Activated T-cell treated with anti-CD3 and anti-CD28 coated beads, Interleukin-2, amount 50 U/mL, for 24 hours (primary cell): ENCODE measurements at regions not wholly inside any gene's neighbourhood (a gene's known extent, or its start where the extent isn't known, plus 50 kb on each side); places are given as distances from the start of the nearest gene placed in this dataset.

Experiments
- DNase-seq: peaks from one replicate; pipeline ENCODE4 v3.0.0-alpha.2; 2020
- H3K27ac Mint-ChIP-seq: 2 replicates; pipeline ENCODE4 v1.8.0; 2020; ENCODE audit warnings: mild to moderate bottlenecking, mixed read lengths
- H3K27me3 Mint-ChIP-seq: 2 replicates; pipeline ENCODE4 v1.8.0; 2020; ENCODE audit warnings: mixed read lengths
- H3K36me3 Mint-ChIP-seq: 2 replicates; pipeline ENCODE4 v1.8.0; 2020; ENCODE audit warnings: low read depth, mixed read lengths
- H3K4me1 Mint-ChIP-seq: 2 replicates; pipeline ENCODE4 v1.8.0; 2020; ENCODE audit warnings: low read depth, mixed read lengths
- H3K4me3 Mint-ChIP-seq: 2 replicates; pipeline ENCODE4 v1.8.0; 2020; ENCODE audit warnings: mild to moderate bottlenecking, moderate library complexity, mixed read lengths
- H3K9me3 Mint-ChIP-seq: 2 replicates; pipeline ENCODE4 v1.8.0; 2020; ENCODE audit warnings: mixed read lengths

- H3K9me3 Mint-ChIP-seq = no peaks in the 10 kb centered on the region
- H3K4me1 Mint-ChIP-seq = peaks cover 21% of the 10 kb centered on the region
- peak; percentile 90 for DNase-seq
- H3K27me3 Mint-ChIP-seq = no peaks in the 10 kb centered on the region
- peak overlapping the region; percentile 92 for H3K27ac Mint-ChIP-seq
- H3K4me3 Mint-ChIP-seq = peak overlapping the region; percentile 63
- no peaks in the 10 kb centered on the region for H3K36me3 Mint-ChIP-seq
Measured at GRCh38 chr2:64831134-64831976, 157.8 kb upstream of the SLC1A4 start.

DNA sequence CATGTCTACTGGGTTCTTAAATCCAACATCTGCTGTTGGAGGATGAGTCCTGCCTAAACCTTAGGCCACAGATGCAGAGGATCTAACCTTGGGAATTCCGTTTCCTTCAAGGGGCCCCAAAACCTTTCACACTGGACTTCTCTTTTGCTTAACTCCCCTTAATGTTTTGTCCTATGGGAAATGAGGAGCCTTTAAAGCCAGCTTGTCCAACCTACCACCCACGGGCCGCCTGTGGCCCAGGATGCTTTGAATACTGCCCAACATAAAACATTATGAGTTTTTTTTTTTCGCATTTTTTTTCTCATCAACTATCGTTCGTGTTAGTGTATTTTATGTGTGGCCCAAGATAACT, 157.2 kb upstream of the SLC1A4 start:
- Mint-ChIP-seq H3K9me3 (no peaks in the 10 kb centered on the region), H3K36me3 (no peaks in the 10 kb centered on the region), H3K27me3 (no peaks in the 10 kb centered on the region), H3K27ac (peak overlapping the region; percentile 92), H3K4me1 (peaks cover 21% of the 10 kb centered on the region), H3K4me3 (no peak overlapping the region)
- DNase-seq = no peak

DNA sequence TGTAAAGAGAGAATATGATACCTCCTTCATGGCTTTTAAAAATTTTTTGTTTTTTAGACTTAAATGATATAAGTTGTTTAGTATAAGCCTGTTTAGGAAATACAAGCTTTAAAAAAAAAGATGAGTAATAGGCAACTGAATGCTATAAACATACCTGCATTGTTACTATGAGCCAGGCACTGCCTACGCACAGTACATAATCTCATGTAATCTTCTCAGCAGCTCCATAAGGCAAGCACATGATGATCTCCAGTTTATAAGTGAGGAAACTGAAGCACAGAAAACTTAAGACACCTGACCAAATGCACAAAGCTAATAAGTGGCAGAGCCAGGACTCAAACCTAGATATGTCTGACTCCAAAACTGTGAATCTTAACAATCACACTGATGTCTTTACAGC, 156.3 kb upstream of the SLC1A4 start:
- Mint-ChIP-seq H3K4me1 (peaks cover 21% of the 10 kb centered on the region), H3K27me3 (no peaks in the 10 kb centered on the region), H3K9me3 (no peaks in the 10 kb centered on the region)

GRCh38 chr2:64836566-64836965, 152.6 kb upstream of the SLC1A4 start:
- H3K36me3 Mint-ChIP-seq = no peaks in the 10 kb centered on the region
- H3K27ac Mint-ChIP-seq = no peak overlapping the region
- peaks cover 14% of the 10 kb centered on the region for H3K4me1 Mint-ChIP-seq
- H3K4me3 Mint-ChIP-seq = no peak overlapping the region
- H3K9me3 Mint-ChIP-seq = no peaks in the 10 kb centered on the region
- no peak for DNase-seq
- no peaks in the 10 kb centered on the region for H3K27me3 Mint-ChIP-seq

More for the DNA sequence above, 156.3 kb upstream of the SLC1A4 start:
- no peaks in the 10 kb centered on the region for H3K36me3 Mint-ChIP-seq
- no peak for DNase-seq
- H3K27ac Mint-ChIP-seq = no peak overlapping the region
- no peak overlapping the region for H3K4me3 Mint-ChIP-seq

- H3K27ac Mint-ChIP-seq = no peak overlapping the region
- no peak for DNase-seq
- H3K4me3 Mint-ChIP-seq = no peak overlapping the region
- no peaks in the 10 kb centered on the region for H3K9me3 Mint-ChIP-seq
- no peaks in the 10 kb centered on the region for H3K27me3 Mint-ChIP-seq
- H3K36me3 Mint-ChIP-seq = no peaks in the 10 kb centered on the region
- peaks cover 7% of the 10 kb centered on the region for H3K4me1 Mint-ChIP-seq
Measured at GRCh38 chr2:64837116-64837731, 152.0 kb upstream of the SLC1A4 start.

- no peaks in the 10 kb centered on the region for H3K9me3 Mint-ChIP-seq
- H3K27ac Mint-ChIP-seq = no peak overlapping the region
- peaks cover 7% of the 10 kb centered on the region for H3K4me1 Mint-ChIP-seq
- no peak overlapping the region for H3K4me3 Mint-ChIP-seq
- H3K36me3 Mint-ChIP-seq = no peaks in the 10 kb centered on the region
- H3K27me3 Mint-ChIP-seq = no peaks in the 10 kb centered on the region
- no peak for DNase-seq
Measured at GRCh38 chr2:64837925-64838641, 151.1 kb upstream of the SLC1A4 start.

DNA sequence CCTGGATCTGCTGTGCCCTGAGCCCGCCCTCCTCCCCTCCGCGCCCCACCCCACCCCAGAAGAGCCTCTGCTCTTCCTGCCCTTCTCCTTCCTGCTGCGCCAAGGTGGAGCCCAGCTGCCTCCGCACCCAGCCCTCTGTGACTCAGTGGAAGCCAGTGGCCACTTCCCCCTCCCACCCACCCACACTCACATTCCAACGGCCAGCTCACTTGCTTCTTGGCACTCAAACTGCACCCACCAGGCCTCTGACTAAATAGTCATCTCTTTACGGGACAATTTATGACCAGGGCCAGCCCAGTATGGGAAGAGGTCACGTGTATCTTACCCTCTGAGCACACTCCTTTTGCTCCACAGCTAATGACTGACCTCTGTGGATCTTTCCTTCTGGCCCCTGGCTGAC, 150.4 kb upstream of the SLC1A4 start:
- Mint-ChIP-seq H3K36me3 (no peaks in the 10 kb centered on the region), H3K27ac (no peak overlapping the region), H3K27me3 (no peaks in the 10 kb centered on the region), H3K9me3 (no peaks in the 10 kb centered on the region), H3K4me3 (no peak overlapping the region), H3K4me1 (peaks cover 7% of the 10 kb centered on the region)
- no peak for DNase-seq

- Mint-ChIP-seq H3K27me3 (no peaks in the 10 kb centered on the region), H3K36me3 (no peaks in the 10 kb centered on the region), H3K9me3 (no peaks in the 10 kb centered on the region), H3K4me3 (no peak overlapping the region), H3K27ac (no peak overlapping the region), H3K4me1 (peaks cover 7% of the 10 kb centered on the region)
- no peak for DNase-seq
Measured at GRCh38 chr2:64839844-64840243, 149.4 kb upstream of the SLC1A4 start.

DNA sequence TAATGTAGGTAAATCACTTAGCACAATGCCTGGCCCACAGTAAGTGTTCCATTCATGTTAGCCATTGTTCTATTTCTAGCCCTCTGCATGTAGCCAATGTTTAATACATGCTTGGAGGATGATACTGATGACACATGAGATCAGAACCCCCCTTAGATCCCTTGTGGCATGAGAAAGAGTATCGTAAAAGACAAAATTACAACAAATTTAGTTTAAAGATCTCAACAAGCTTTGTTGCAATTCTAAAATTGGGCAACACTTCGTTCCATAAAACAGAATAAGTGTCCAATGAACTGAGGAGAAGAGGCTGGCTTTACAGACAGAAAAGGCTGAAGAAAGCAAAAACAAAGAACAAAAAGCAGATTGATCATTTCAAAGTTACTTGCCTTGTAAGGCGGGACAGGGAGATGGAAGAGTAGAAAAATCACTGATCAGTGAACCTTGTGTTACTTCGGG, 148.7 kb upstream of the SLC1A4 start:
- peaks cover 7% of the 10 kb centered on the region for H3K4me1 Mint-ChIP-seq
- no peak for DNase-seq

GRCh38 chr2:64841461-64841860, 147.7 kb upstream of the SLC1A4 start:
- Mint-ChIP-seq H3K4me3 (no peak overlapping the region), H3K4me1 (peaks cover 7% of the 10 kb centered on the region), H3K36me3 (no peaks in the 10 kb centered on the region), H3K27ac (no peak overlapping the region), H3K9me3 (no peaks in the 10 kb centered on the region), H3K27me3 (no peaks in the 10 kb centered on the region)
- no peak for DNase-seq

More for the DNA sequence above, 148.7 kb upstream of the SLC1A4 start:
- Mint-ChIP-seq H3K4me3 (no peak overlapping the region), H3K9me3 (no peaks in the 10 kb centered on the region), H3K27me3 (no peaks in the 10 kb centered on the region), H3K36me3 (no peaks in the 10 kb centered on the region), H3K27ac (no peak overlapping the region)

GRCh38 chr2:64842030-64842429, 147.2 kb upstream of the SLC1A4 start:
- Mint-ChIP-seq H3K4me3 (no peak overlapping the region), H3K4me1 (peaks cover 7% of the 10 kb centered on the region), H3K27ac (no peak overlapping the region), H3K9me3 (no peaks in the 10 kb centered on the region), H3K36me3 (no peaks in the 10 kb centered on the region), H3K27me3 (no peaks in the 10 kb centered on the region)
- DNase-seq = no peak

DNA sequence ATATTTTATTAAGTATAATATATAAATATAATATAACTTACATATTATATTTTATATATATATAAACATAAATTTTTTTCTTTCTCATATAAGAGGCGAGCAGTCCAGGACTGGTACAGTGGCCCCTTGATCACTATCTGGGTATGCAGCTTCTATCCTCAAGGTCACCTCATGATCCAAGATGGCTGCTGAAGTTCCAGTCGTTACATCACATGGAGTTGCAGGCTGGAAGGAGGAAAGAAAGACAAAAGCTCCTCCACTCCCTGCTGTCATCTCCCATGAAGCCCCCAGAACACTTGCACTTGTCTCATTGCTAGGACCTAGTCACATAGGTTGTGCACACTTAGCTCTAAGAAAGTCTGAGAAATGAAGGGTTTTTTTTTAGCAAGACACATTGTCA, 145.1 kb upstream of the SLC1A4 start:
- H3K4me3 Mint-ChIP-seq = no peak overlapping the region
- H3K27ac Mint-ChIP-seq = no peak overlapping the region
- no peaks in the 10 kb centered on the region for H3K36me3 Mint-ChIP-seq
- H3K4me1 Mint-ChIP-seq = peaks cover 7% of the 10 kb centered on the region
- no peaks in the 10 kb centered on the region for H3K9me3 Mint-ChIP-seq
- H3K27me3 Mint-ChIP-seq = no peaks in the 10 kb centered on the region
- DNase-seq = no peak

DNA sequence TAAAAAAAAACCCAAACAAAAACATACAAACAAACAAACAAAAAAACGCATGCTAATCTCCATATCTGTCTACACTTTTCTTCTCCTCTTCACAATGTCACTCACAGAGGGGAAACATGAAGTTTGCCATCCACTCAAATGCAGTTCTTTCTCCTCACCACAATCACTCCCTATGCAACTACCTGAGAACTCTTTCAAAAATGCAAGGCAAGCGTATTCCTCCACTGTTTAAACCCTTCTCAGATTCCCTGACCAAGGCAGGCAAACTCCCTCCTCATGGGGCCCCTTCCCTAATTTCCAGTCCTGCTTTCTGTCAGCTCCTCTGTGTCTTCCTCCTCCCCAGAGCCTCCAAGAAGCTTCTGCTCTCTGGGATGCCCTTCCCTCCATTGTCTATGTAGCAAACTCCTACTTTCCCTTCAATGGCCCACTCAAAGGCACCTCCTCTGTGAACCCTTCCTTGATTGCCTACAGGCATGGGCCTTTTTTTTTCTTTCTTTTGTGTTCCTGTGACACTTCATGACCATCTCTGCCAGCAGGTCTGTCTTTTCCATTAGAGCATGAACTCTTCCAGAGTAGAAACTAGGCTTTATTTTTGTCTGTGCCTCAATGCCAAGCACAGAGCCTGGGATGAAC, 143.8 kb upstream of the SLC1A4 start:
- no peaks in the 10 kb centered on the region for H3K4me1 Mint-ChIP-seq
- H3K4me3 Mint-ChIP-seq = no peak overlapping the region
- DNase-seq = no peak
- no peaks in the 10 kb centered on the region for H3K27me3 Mint-ChIP-seq
- H3K9me3 Mint-ChIP-seq = no peaks in the 10 kb centered on the region
- H3K36me3 Mint-ChIP-seq = no peaks in the 10 kb centered on the region
- H3K27ac Mint-ChIP-seq = no peak overlapping the region

- Mint-ChIP-seq H3K4me3 (no peak overlapping the region), H3K36me3 (no peaks in the 10 kb centered on the region), H3K9me3 (no peaks in the 10 kb centered on the region), H3K27me3 (no peaks in the 10 kb centered on the region), H3K4me1 (no peaks in the 10 kb centered on the region), H3K27ac (no peak overlapping the region)
- no peak for DNase-seq
Measured at GRCh38 chr2:64846177-64846576, 143.0 kb upstream of the SLC1A4 start.
